Kidney capillary endothelial cell (primary cell): ENCODE measurements at regions not wholly inside any gene's neighbourhood (a gene's known extent, or its start where the extent isn't known, plus 50 kb on each side); places are given as distances from the start of the nearest gene placed in this dataset.

Source experiments
- DNase-seq: peaks from one replicate; pipeline ENCODE4 v3.0.0-alpha.2; 2018; ENCODE audit warnings: low spot score

- DNase-seq: no peak
Measured at GRCh38 chr5:142378737-142379634, 54.2 kb upstream of the SPRY4 start.

GRCh38 chr5:142375944-142376411 is 51.2 kb upstream of the SPRY4 start:
- no peak for DNase-seq
